ENCODE measurements at regions not wholly inside any gene's neighbourhood (a gene's known extent, or its start where the extent isn't known, plus 50 kb on each side); places are given as distances from the start of the nearest gene placed in this dataset.

- DNase-seq (ENCODE audit: low read depth in 2 of 2) = no peak
Observed at GRCh38 chr2:128380061-128380889, 61.6 kb upstream of the HS6ST1 start.

GRCh38 chr2:128380961-128381938 is 62.6 kb upstream of the HS6ST1 start:
- DNase-seq (ENCODE audit: low read depth in 2 of 2) = no peak

GRCh38 chr2:128384446-128384845 is 65.8 kb upstream of the HS6ST1 start:
- DNase-seq (ENCODE audit: low read depth in 2 of 2) = no peak

GRCh38 chr2:128384956-128385355 is 66.3 kb upstream of the HS6ST1 start:
- DNase-seq (ENCODE audit: low read depth in 2 of 2) = no peak

- no peak for DNase-seq (ENCODE audit: low read depth in 2 of 2)
Observed at GRCh38 chr2:128385365-128385764, 66.7 kb upstream of the HS6ST1 start.

GRCh38 chr2:128386066-128386465 is 67.4 kb upstream of the HS6ST1 start:
- DNase-seq (ENCODE audit: low read depth in 2 of 2) = no peak

GRCh38 chr2:128388499-128388941 is 69.9 kb upstream of the HS6ST1 start:
- no peak for DNase-seq (ENCODE audit: low read depth in 2 of 2)

- DNase-seq (ENCODE audit: low read depth in 2 of 2) = no peak
Observed at GRCh38 chr2:128389388-128390086, 70.9 kb upstream of the HS6ST1 start.

- DNase-seq (ENCODE audit: low read depth in 2 of 2) = no peak
Observed at GRCh38 chr2:128390256-128390990, 71.8 kb upstream of the HS6ST1 start.

GRCh38 chr2:128390991-128391630 is 72.4 kb upstream of the HS6ST1 start:
- no peak for DNase-seq (ENCODE audit: low read depth in 2 of 2)

GRCh38 chr2:128391679-128392078 is 73.0 kb upstream of the HS6ST1 start:
- DNase-seq (ENCODE audit: low read depth in 2 of 2) = no peak

- no peak for DNase-seq (ENCODE audit: low read depth in 2 of 2)
Observed at GRCh38 chr2:128392207-128392606, 73.5 kb upstream of the HS6ST1 start.

GRCh38 chr2:128394007-128394730 is 75.5 kb upstream of the HS6ST1 start:
- DNase-seq (ENCODE audit: low read depth in 2 of 2) = no peak

- no peak for DNase-seq (ENCODE audit: low read depth in 2 of 2)
Observed at GRCh38 chr2:128395196-128395595, 76.5 kb upstream of the HS6ST1 start.

GRCh38 chr2:128395640-128396499 is 77.2 kb upstream of the HS6ST1 start:
- DNase-seq (ENCODE audit: low read depth in 2 of 2) = peak; percentile 73 to 74

- no peak for DNase-seq (ENCODE audit: low read depth in 2 of 2)
Observed at GRCh38 chr2:128396500-128396891, 77.8 kb upstream of the HS6ST1 start.

GRCh38 chr2:128396946-128397345 is 78.3 kb upstream of the HS6ST1 start:
- no peak for DNase-seq (ENCODE audit: low read depth in 2 of 2)

GRCh38 chr2:128399256-128399655 is 80.6 kb upstream of the HS6ST1 start:
- DNase-seq (ENCODE audit: low read depth in 2 of 2) = no peak
